ENCODE measurements at regions not wholly inside any gene's neighbourhood (a gene's known extent, or its start where the extent isn't known, plus 50 kb on each side); places are given as distances from the start of the nearest gene placed in this dataset.

DNA sequence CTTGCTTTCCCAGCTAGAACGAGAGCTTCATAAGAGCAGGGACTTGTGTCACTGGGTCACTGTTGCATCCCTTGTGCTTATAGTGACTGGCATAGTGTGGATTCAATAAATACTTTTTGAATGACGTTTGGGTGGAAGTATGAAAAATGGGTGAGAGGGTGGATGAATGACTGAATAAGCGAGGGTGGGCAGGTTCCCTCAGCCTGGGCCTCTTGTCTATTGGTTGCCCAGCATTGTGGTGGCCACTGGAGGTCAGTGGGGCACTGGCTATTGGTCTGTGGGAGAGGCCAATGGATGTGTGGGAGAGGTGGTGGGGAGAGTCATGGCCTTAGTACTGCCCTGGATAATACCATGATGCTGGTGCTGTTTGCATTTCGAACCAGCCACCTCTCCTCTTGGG, 93.8 kb upstream of the SKOR2 start:
- TF ChIP-seq, protein P1, sequence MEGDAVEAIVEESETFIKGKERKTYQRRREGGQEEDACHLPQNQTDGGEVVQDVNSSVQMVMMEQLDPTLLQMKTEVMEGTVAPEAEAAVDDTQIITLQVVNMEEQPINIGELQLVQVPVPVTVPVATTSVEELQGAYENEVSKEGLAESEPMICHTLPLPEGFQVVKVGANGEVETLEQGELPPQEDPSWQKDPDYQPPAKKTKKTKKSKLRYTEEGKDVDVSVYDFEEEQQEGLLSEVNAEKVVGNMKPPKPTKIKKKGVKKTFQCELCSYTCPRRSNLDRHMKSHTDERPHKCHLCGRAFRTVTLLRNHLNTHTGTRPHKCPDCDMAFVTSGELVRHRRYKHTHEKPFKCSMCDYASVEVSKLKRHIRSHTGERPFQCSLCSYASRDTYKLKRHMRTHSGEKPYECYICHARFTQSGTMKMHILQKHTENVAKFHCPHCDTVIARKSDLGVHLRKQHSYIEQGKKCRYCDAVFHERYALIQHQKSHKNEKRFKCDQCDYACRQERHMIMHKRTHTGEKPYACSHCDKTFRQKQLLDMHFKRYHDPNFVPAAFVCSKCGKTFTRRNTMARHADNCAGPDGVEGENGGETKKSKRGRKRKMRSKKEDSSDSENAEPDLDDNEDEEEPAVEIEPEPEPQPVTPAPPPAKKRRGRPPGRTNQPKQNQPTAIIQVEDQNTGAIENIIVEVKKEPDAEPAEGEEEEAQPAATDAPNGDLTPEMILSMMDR (IDR thresholded peaks at IDR 0.05), result no peak
- TF ChIP-seq POLR2A (IDR thresholded peaks at IDR 0.05), result no peak
- no peak for TF ChIP-seq POLR2AphosphoS5 (IDR thresholded peaks at IDR 0.05)
